ENCODE measurements at regions not wholly inside any gene's neighbourhood (a gene's known extent, or its start where the extent isn't known, plus 50 kb on each side); places are given as distances from the start of the nearest gene placed in this dataset.

DNA sequence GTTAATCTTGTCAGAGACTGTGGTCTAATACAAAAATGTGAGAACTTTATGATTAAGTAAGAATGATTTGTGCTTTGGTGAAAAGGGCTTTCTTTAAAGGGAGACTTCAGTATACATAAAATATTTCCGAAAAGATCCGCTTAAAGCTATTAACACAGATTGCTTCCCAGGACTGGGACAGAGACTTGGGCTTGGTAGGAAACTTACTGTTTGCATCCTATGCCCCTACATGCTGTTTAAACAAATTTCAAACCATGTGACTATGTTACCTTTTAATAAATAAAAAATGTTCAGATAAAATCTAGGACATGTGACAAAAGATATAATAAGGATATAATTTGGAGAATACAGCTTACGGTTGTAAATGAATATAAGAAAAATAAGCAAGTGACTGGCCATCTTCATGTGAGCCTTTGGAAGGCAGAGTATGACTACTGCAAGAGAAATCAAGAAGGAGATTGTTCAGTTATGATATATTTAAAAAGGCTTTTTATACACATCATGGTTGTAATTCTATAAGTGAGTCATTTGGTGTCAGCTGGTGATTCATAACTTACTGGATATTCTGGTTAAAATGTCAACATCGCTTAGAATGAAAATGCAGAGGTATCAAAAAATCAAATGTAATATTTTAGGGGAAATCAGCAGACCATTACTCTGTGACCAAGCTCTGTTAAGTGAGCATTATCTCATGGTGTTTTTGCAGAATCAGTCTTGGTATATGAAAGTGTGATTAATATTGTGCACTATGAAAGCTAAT is 234.7 kb upstream of the E2F7 start:
- DNase-seq: no peak
- ATAC-seq (ENCODE audit: insufficient read depth, low FRiP score): no peak
- no peaks in the 10 kb centered on the region for H3K36me3 ChIP-seq (ENCODE audit: control insufficient read depth in 4 of 4, insufficient read depth in 4 of 4, low read length in 4 of 4)

DNA sequence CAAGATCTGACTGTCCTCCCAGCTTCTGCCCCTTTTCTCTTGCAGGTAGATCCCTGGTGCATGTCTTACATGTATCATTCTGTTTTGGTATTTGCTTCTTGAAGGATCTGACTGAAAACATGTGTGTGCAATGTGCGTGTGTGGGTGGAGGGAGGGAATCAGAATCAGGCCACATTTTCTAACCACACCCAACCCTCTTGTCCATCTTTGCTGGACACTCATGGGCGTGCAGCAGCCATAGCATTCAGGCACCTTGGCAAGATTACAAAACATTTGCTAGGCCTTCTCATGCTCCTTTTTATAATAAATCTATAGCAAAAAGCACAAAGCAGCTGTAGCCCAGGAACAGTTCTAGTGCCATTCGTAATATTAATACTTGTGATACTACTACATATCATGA is 233.6 kb upstream of the E2F7 start:
- whole genome bisulfite sequencing, 2 donors: 87 to 95% methylated on average over 3 of the region's 3 CpGs
- no peaks in the 10 kb centered on the region for H3K9me3 ChIP-seq (ENCODE audit: control insufficient read depth in 4 of 4, insufficient read depth in 3 of 4, low read length in 3 of 4)
- TF ChIP-seq, protein P1, sequence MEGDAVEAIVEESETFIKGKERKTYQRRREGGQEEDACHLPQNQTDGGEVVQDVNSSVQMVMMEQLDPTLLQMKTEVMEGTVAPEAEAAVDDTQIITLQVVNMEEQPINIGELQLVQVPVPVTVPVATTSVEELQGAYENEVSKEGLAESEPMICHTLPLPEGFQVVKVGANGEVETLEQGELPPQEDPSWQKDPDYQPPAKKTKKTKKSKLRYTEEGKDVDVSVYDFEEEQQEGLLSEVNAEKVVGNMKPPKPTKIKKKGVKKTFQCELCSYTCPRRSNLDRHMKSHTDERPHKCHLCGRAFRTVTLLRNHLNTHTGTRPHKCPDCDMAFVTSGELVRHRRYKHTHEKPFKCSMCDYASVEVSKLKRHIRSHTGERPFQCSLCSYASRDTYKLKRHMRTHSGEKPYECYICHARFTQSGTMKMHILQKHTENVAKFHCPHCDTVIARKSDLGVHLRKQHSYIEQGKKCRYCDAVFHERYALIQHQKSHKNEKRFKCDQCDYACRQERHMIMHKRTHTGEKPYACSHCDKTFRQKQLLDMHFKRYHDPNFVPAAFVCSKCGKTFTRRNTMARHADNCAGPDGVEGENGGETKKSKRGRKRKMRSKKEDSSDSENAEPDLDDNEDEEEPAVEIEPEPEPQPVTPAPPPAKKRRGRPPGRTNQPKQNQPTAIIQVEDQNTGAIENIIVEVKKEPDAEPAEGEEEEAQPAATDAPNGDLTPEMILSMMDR (IDR thresholded peaks at IDR 0.05; ENCODE audit: control extremely low read depth, extremely low read depth): no peak
- DNase-seq (no peak), ATAC-seq (ENCODE audit: insufficient read depth, low FRiP score) (no peak)
- H3K9ac ChIP-seq (ENCODE audit: insufficient read depth in 1 of 2, low read length in 2 of 2): no peak overlapping the region
- no peak overlapping the region for H3K4me3 ChIP-seq
- H3K27ac ChIP-seq (ENCODE audit: low read depth in 1 of 2, low read length in 1 of 2): no peak overlapping the region
- no peaks in the 10 kb centered on the region for H3K36me3 ChIP-seq (ENCODE audit: control insufficient read depth in 4 of 4, insufficient read depth in 4 of 4, low read length in 4 of 4)
- no peaks in the 10 kb centered on the region for H3K27me3 ChIP-seq (ENCODE audit: control insufficient read depth in 3 of 3, insufficient read depth in 3 of 3, low read length in 2 of 3)
- no peaks in the 10 kb centered on the region for H3K4me1 ChIP-seq (ENCODE audit: control insufficient read depth in 5 of 5, insufficient read depth in 5 of 5, low read length in 5 of 5)

More for the DNA sequence above, 234.7 kb upstream of the E2F7 start:
- no peaks in the 10 kb centered on the region for H3K9me3 ChIP-seq (ENCODE audit: control insufficient read depth in 4 of 4, insufficient read depth in 3 of 4, low read length in 3 of 4)
- no peaks in the 10 kb centered on the region for H3K27me3 ChIP-seq (ENCODE audit: control insufficient read depth in 3 of 3, insufficient read depth in 3 of 3, low read length in 2 of 3)
- TF ChIP-seq, protein P1 (IDR thresholded peaks at IDR 0.05; ENCODE audit: control extremely low read depth, extremely low read depth): no peak
- H3K27ac ChIP-seq (ENCODE audit: low read depth in 1 of 2, low read length in 1 of 2): no peak overlapping the region
- no peaks in the 10 kb centered on the region for H3K4me1 ChIP-seq (ENCODE audit: control insufficient read depth in 5 of 5, insufficient read depth in 5 of 5, low read length in 5 of 5)
- H3K9ac ChIP-seq (ENCODE audit: insufficient read depth in 1 of 2, low read length in 2 of 2): no peak overlapping the region
- 80 to 92% methylated on average over 4 of the region's 4 CpGs for WGBS, 2 donors
- no peak overlapping the region for H3K4me3 ChIP-seq

DNA sequence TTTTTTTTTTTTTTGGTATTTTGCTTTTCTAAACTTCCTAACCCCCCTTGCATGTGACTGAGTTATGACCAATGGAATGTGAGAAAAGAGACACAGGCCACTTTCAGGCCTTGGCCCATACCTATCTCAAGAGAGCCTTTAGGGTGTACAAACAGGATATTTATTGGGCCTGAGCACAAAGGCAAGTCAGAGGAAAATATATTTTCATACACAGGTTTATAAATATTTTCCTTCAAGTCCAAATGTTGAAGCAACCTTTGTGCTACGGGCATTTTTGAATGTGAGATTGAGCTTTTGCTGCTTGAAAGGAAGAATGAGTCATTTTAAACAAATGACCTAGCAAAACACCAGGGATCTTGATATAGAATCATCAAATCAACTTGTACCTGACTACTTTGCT is 228.6 kb upstream of the E2F7 start:
- Histone ChIP-seq H3K4me1 (ENCODE audit: control insufficient read depth in 5 of 5, insufficient read depth in 5 of 5, low read length in 5 of 5) (no peaks in the 10 kb centered on the region), H3K27ac (ENCODE audit: low read depth in 1 of 2, low read length in 1 of 2) (no peak overlapping the region), H3K36me3 (ENCODE audit: control insufficient read depth in 4 of 4, insufficient read depth in 4 of 4, low read length in 4 of 4) (no peaks in the 10 kb centered on the region), H3K27me3 (ENCODE audit: control insufficient read depth in 3 of 3, insufficient read depth in 3 of 3, low read length in 2 of 3) (no peaks in the 10 kb centered on the region), H3K9ac (ENCODE audit: insufficient read depth in 1 of 2, low read length in 2 of 2) (no peak overlapping the region), H3K9me3 (ENCODE audit: control insufficient read depth in 4 of 4, insufficient read depth in 3 of 4, low read length in 3 of 4) (no peaks in the 10 kb centered on the region), H3K4me3 (no peak overlapping the region)
- DNase-seq (no peak), ATAC-seq (ENCODE audit: insufficient read depth, low FRiP score) (no peak)
- WGBS, 2 donors: 75 to 89% methylated on average over 1 of the region's 1 CpG
- TF ChIP-seq, protein P1 (IDR thresholded peaks at IDR 0.05; ENCODE audit: control extremely low read depth, extremely low read depth): no peak

DNA sequence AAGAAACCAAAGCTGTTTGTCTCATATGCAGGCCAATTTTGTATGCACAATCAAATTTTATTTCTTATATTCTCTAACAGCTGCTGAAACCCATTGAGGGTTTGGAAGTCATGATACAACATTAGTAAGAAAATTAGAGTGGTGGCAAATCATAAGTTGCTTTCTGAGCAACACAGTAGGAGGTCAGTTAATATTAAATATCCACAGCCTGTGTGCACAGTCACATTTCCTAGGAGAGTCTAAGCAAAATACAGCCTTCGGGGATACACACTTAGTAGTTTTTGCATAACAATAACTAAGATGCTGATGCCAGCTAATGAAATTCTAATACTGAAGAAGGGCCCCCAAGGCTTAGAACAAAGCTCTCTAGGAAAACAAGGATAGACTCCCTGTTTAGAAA is 209.6 kb upstream of the E2F7 start:
- DNase-seq: no peak
- H3K9ac ChIP-seq (ENCODE audit: insufficient read depth in 1 of 2, low read length in 2 of 2): no peak overlapping the region
- no peaks in the 10 kb centered on the region for H3K4me1 ChIP-seq (ENCODE audit: control insufficient read depth in 5 of 5, insufficient read depth in 5 of 5, low read length in 5 of 5)
- no peaks in the 10 kb centered on the region for H3K36me3 ChIP-seq (ENCODE audit: control insufficient read depth in 4 of 4, insufficient read depth in 4 of 4, low read length in 4 of 4)
- H3K27me3 ChIP-seq (ENCODE audit: control insufficient read depth in 3 of 3, insufficient read depth in 3 of 3, low read length in 2 of 3): no peaks in the 10 kb centered on the region
- H3K4me3 ChIP-seq: no peak overlapping the region
- no peaks in the 10 kb centered on the region for H3K9me3 ChIP-seq (ENCODE audit: control insufficient read depth in 4 of 4, insufficient read depth in 3 of 4, low read length in 3 of 4)
- WGBS, 2 donors: 80 to 94% methylated on average over 1 of the region's 1 CpG
- TF ChIP-seq, protein P1 (IDR thresholded peaks at IDR 0.05; ENCODE audit: control extremely low read depth, extremely low read depth): no peak
- ATAC-seq (ENCODE audit: insufficient read depth, low FRiP score): no peak
- no peak overlapping the region for H3K27ac ChIP-seq (ENCODE audit: low read depth in 1 of 2, low read length in 1 of 2)

Data from lung (tissue), 11 donors.